SK-N-SH treated with all-trans-retinoic acid at 6 μM for 48 hours (cell line): ENCODE measurements at regions not wholly inside any gene's neighbourhood (a gene's known extent, or its start where the extent isn't known, plus 50 kb on each side); places are given as distances from the start of the nearest gene placed in this dataset.

Experiments used
- ATAC-seq: fragments of 200-7000 bp; cut with Tn5 transposase; 3 replicates; pipeline ENCODE4 v1.9.1; 2020; ENCODE audit warnings: mild to moderate bottlenecking, moderate library complexity
- ARNTL ChIP-seq: fragments of 450-650 bp; formaldehyde crosslinking; IDR thresholded peaks from 2 replicates; pipeline ENCODE4 v1.5.0; 2020; ENCODE audit warnings: low read depth, mild to moderate bottlenecking, moderate library complexity, borderline replicate concordance
- CSDC2 ChIP-seq: fragments of 250-450 bp; sonication (Bioruptor Pico); IDR thresholded peaks from 2 replicates; pipeline ENCODE4 v1.5.0; 2020; ENCODE audit warnings: mild to moderate bottlenecking, moderate library complexity
- ESRRG ChIP-seq: fragments of 250-450 bp; sonication (Bioruptor Pico); IDR thresholded peaks from 2 replicates; pipeline ENCODE4 v1.6.1; 2021; ENCODE audit warnings: mild to moderate bottlenecking
- GLIS3 ChIP-seq: fragments of 250-450 bp; sonication (Bioruptor Pico); IDR thresholded peaks from 2 replicates; pipeline ENCODE4 v1.5.0; 2020; ENCODE audit warnings: mild to moderate bottlenecking, moderate library complexity
- ISL1 ChIP-seq: fragments of 250-450 bp; sonication (Bioruptor Pico); IDR thresholded peaks from 2 replicates; pipeline ENCODE4 v2.1.2; 2022; ENCODE audit warnings: mild to moderate bottlenecking, moderate library complexity
- OSR1 ChIP-seq: fragments of 250-450 bp; sonication (Bioruptor Pico); IDR thresholded peaks from 2 replicates; pipeline ENCODE4 v1.8.0; 2022; ENCODE audit warnings: moderate library complexity, mild to moderate bottlenecking, inconsistent platforms
- PPARA ChIP-seq: fragments of 250-450 bp; sonication (Bioruptor Pico); IDR thresholded peaks from 2 replicates; pipeline ENCODE4 v1.5.0; 2020; ENCODE audit warnings: mild to moderate bottlenecking, borderline replicate concordance
- RARB ChIP-seq: fragments of 250-450 bp; sonication (Bioruptor Pico); IDR thresholded peaks from 2 replicates; pipeline ENCODE4 v1.8.0; 2021; ENCODE audit warnings: mild to moderate bottlenecking, moderate library complexity
- TCF4 ChIP-seq: fragments of 250-450 bp; sonication (Bioruptor Pico); IDR thresholded peaks from 2 replicates; pipeline ENCODE4 v1.8.0; 2021; ENCODE audit warnings: mild to moderate bottlenecking, moderate library complexity, borderline replicate concordance
- ZC3H10 ChIP-seq: fragments of 250-450 bp; sonication (Bioruptor Pico); IDR thresholded peaks from 2 replicates; pipeline ENCODE4 v1.5.1; 2021; ENCODE audit warnings: mild to moderate bottlenecking, moderate library complexity
- ZFP30 ChIP-seq: fragments of 450-650 bp; formaldehyde crosslinking; IDR thresholded peaks from 2 replicates; pipeline ENCODE4 v1.5.0; 2022; ENCODE audit warnings: mild to moderate bottlenecking, moderate library complexity
- ZNF8 ChIP-seq: fragments of 450-650 bp; formaldehyde crosslinking; IDR thresholded peaks from 2 replicates; pipeline ENCODE4 v1.5.0; 2020; ENCODE audit warnings: mild to moderate bottlenecking, moderate library complexity
- TF ChIP-seq, protein P1 (sequence below): fragments of 250-450 bp; sonication (Bioruptor Pico); IDR thresholded peaks from 2 replicates; pipeline ENCODE4 v1.5.0; 2020; ENCODE audit warnings: mild to moderate bottlenecking, moderate library complexity
- TF ChIP-seq, protein P2 (sequence below): fragments of 250-450 bp; sonication (Bioruptor Pico); IDR thresholded peaks from 2 replicates; pipeline ENCODE4 v1.5.1; 2021; ENCODE audit warnings: mild to moderate bottlenecking, moderate library complexity
- TF ChIP-seq, protein P3 (sequence below): fragments of 250-450 bp; sonication (Bioruptor Pico); IDR thresholded peaks from 2 replicates; pipeline ENCODE4 v1.8.0; 2021; ENCODE audit warnings: low read depth, mild to moderate bottlenecking, moderate library complexity, borderline replicate concordance
- TF ChIP-seq, protein P4 (sequence below): fragments of 250-450 bp; sonication (Bioruptor Pico); IDR thresholded peaks from 2 replicates; pipeline ENCODE4 v1.8.0; 2020; ENCODE audit warnings: mild to moderate bottlenecking, moderate library complexity, borderline replicate concordance
- TF ChIP-seq, protein P5 (sequence below): fragments of 250-450 bp; sonication (Bioruptor Pico); IDR thresholded peaks from 2 replicates; pipeline ENCODE4 v1.5.1; 2020; ENCODE audit warnings: low read depth, mild to moderate bottlenecking, moderate library complexity

DNA sequence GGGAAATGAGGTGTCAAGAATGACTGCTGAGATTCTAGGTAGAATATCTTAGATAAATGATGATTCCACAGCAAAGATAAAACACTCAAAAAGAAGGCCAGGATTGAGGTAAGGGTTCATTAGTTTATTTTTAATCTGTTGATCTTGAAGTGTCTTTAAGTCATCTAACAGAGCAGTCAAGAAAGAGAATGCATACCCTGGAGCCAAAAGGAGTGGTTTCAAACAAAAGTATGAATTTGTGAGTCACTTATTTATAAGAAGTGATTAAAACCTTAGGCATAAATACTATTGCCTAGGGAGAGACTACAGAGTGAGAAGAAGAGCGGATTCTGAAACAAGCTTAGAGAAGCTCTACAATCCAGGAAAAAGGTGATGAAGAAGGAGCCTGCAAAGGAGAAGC lies 541.0 kb downstream of the DTWD2 start (continued):
- TF ChIP-seq, protein P1, sequence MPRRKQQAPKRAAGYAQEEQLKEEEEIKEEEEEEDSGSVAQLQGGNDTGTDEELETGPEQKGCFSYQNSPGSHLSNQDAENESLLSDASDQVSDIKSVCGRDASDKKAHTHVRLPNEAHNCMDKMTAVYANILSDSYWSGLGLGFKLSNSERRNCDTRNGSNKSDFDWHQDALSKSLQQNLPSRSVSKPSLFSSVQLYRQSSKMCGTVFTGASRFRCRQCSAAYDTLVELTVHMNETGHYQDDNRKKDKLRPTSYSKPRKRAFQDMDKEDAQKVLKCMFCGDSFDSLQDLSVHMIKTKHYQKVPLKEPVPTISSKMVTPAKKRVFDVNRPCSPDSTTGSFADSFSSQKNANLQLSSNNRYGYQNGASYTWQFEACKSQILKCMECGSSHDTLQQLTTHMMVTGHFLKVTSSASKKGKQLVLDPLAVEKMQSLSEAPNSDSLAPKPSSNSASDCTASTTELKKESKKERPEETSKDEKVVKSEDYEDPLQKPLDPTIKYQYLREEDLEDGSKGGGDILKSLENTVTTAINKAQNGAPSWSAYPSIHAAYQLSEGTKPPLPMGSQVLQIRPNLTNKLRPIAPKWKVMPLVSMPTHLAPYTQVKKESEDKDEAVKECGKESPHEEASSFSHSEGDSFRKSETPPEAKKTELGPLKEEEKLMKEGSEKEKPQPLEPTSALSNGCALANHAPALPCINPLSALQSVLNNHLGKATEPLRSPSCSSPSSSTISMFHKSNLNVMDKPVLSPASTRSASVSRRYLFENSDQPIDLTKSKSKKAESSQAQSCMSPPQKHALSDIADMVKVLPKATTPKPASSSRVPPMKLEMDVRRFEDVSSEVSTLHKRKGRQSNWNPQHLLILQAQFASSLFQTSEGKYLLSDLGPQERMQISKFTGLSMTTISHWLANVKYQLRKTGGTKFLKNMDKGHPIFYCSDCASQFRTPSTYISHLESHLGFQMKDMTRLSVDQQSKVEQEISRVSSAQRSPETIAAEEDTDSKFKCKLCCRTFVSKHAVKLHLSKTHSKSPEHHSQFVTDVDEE (CRISPR knock-in tag): no peak
- TF ChIP-seq, protein P2, sequence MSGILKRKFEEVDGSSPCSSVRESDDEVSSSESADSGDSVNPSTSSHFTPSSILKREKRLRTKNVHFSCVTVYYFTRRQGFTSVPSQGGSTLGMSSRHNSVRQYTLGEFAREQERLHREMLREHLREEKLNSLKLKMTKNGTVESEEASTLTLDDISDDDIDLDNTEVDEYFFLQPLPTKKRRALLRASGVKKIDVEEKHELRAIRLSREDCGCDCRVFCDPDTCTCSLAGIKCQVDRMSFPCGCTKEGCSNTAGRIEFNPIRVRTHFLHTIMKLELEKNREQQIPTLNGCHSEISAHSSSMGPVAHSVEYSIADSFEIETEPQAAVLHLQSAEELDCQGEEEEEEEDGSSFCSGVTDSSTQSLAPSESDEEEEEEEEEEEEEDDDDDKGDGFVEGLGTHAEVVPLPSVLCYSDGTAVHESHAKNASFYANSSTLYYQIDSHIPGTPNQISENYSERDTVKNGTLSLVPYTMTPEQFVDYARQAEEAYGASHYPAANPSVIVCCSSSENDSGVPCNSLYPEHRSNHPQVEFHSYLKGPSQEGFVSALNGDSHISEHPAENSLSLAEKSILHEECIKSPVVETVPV (CRISPR knock-in tag): no peak
- TF ChIP-seq ARNTL (CRISPR knock-in tag) (no peak), ESRRG (CRISPR knock-in tag) (no peak), PPARA (CRISPR knock-in tag) (no peak)
- TF ChIP-seq, protein P3, sequence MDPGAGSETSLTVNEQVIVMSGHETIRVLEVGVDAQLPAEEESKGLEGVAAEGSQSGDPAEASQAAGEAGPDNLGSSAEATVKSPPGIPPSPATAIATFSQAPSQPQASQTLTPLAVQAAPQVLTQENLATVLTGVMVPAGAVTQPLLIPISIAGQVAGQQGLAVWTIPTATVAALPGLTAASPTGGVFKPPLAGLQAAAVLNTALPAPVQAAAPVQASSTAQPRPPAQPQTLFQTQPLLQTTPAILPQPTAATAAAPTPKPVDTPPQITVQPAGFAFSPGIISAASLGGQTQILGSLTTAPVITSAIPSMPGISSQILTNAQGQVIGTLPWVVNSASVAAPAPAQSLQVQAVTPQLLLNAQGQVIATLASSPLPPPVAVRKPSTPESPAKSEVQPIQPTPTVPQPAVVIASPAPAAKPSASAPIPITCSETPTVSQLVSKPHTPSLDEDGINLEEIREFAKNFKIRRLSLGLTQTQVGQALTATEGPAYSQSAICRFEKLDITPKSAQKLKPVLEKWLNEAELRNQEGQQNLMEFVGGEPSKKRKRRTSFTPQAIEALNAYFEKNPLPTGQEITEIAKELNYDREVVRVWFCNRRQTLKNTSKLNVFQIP (CRISPR knock-in tag): no peak
- TF ChIP-seq, all 23 proteins: peak for 0

DNA sequence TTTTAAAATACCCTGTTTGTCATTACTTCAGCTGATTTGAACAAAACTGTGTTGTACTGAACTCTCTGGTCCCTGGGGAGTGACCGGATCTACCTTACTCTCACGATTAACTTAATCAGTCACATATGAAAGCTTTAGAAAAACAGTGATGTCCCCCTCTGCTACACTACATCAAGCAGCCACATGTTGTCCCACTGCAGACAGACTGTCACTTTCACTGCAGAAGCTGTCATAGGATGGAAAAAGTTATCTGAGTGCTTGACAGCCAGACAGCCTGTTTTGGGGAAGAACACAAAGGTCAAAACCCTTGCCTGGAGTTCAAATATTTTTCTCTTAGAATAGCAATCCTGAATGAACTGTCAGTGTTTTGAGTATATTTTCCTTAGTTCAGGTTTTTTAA lies 546.4 kb downstream of the DTWD2 start:
- TF ChIP-seq ZFP30 (CRISPR knock-in tag) (no peak), ARNTL (CRISPR knock-in tag) (no peak), TCF4 (no peak), GLIS3 (no peak), RARB (CRISPR knock-in tag) (no peak), OSR1 (CRISPR knock-in tag) (no peak), CSDC2 (CRISPR knock-in tag) (no peak), ISL1 (CRISPR knock-in tag) (no peak), ZNF8 (no peak), ZC3H10 (CRISPR knock-in tag) (no peak)
- TF ChIP-seq, protein P3 (CRISPR knock-in tag): no peak
- TF ChIP-seq, protein P2 (CRISPR knock-in tag): no peak
- TF ChIP-seq, protein P4, sequence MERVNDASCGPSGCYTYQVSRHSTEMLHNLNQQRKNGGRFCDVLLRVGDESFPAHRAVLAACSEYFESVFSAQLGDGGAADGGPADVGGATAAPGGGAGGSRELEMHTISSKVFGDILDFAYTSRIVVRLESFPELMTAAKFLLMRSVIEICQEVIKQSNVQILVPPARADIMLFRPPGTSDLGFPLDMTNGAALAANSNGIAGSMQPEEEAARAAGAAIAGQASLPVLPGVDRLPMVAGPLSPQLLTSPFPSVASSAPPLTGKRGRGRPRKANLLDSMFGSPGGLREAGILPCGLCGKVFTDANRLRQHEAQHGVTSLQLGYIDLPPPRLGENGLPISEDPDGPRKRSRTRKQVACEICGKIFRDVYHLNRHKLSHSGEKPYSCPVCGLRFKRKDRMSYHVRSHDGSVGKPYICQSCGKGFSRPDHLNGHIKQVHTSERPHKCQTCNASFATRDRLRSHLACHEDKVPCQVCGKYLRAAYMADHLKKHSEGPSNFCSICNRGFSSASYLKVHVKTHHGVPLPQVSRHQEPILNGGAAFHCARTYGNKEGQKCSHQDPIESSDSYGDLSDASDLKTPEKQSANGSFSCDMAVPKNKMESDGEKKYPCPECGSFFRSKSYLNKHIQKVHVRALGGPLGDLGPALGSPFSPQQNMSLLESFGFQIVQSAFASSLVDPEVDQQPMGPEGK (CRISPR knock-in tag): no peak
- TF ChIP-seq, protein P5, sequence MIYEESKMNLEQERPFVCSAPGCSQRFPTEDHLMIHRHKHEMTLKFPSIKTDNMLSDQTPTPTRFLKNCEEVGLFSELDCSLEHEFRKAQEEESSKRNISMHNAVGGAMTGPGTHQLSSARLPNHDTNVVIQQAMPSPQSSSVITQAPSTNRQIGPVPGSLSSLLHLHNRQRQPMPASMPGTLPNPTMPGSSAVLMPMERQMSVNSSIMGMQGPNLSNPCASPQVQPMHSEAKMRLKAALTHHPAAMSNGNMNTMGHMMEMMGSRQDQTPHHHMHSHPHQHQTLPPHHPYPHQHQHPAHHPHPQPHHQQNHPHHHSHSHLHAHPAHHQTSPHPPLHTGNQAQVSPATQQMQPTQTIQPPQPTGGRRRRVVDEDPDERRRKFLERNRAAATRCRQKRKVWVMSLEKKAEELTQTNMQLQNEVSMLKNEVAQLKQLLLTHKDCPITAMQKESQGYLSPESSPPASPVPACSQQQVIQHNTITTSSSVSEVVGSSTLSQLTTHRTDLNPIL (CRISPR knock-in tag): no peak
- TF ChIP-seq, protein P1 (CRISPR knock-in tag): no peak
- TF ChIP-seq, all 23 proteins: peak for 0
- ATAC-seq: no peak
